Mucosa of descending colon (tissue), 3 donors: ENCODE measurements at regions not wholly inside any gene's neighbourhood (a gene's known extent, or its start where the extent isn't known, plus 50 kb on each side); places are given as distances from the start of the nearest gene placed in this dataset.

Experiments used
- ATAC-seq: fragments of 200-7000 bp; cut with Tn5 transposase; one replicate; pipeline ENCODE4 v1.9.1; 2020; ENCODE audit warnings: mild to moderate bottlenecking, moderate library complexity
- DNase-seq, 3 donors: peaks; one replicate each; pipeline ENCODE4 v3.0.0-alpha.2; 2020
- H3K36me3 ChIP-seq: fragments of 200-600 bp; one replicate; pipeline ENCODE4 v1.8.0; 2021; ENCODE audit warnings: low read depth, mild to moderate bottlenecking
- H3K4me1 ChIP-seq: fragments of 200-600 bp; one replicate; pipeline ENCODE4 v1.8.0; 2021; ENCODE audit warnings: low read depth, mild to moderate bottlenecking
- H3K4me3 ChIP-seq: fragments of 200-600 bp; one replicate; pipeline ENCODE4 v1.8.0; 2021; ENCODE audit warnings: mild to moderate bottlenecking
- H3K9me3 ChIP-seq: fragments of 200-600 bp; one replicate; pipeline ENCODE4 v1.8.0; 2021; ENCODE audit warnings: mild to moderate bottlenecking
- intact Hi-C, 2 donors: fragments of 100-400 bp; cut with DNase I in 1 of 2; cut with micrococcal nuclease in 1 of 2; formaldehyde crosslinking; loops; one replicate each; pipeline versions ENCODE4 v1.11.0 to v1.11.1; 2022; cut with DNase I, micrococcal nuclease
- TF ChIP-seq, protein P1 (sequence below): fragments of 200-600 bp; IDR thresholded peaks from one replicate; pipeline ENCODE4 v1.8.0; 2022; ENCODE audit warnings: antibody characterized with exemption, mild to moderate bottlenecking
- donor health status: DM: no; HTN: no; CAD: no; lungs with moderate emphysema.
- donor health status: DM: no; HTN: no; CAD: no.
- donor health status: DM: no; HTN: yes; CAD: no.

GRCh38 chr6:86730216-86730615, 207.1 kb upstream of the HTR1E start:
- Histone ChIP-seq H3K9me3 (peaks cover 46% of the 10 kb centered on the region), H3K4me3 (no peak overlapping the region), H3K36me3 (no peaks in the 10 kb centered on the region), H3K4me1 (no peaks in the 10 kb centered on the region)
- ATAC-seq: no peak
- DNase-seq: no peak
- intact Hi-C loops: no loop called here
- TF ChIP-seq, protein P1, sequence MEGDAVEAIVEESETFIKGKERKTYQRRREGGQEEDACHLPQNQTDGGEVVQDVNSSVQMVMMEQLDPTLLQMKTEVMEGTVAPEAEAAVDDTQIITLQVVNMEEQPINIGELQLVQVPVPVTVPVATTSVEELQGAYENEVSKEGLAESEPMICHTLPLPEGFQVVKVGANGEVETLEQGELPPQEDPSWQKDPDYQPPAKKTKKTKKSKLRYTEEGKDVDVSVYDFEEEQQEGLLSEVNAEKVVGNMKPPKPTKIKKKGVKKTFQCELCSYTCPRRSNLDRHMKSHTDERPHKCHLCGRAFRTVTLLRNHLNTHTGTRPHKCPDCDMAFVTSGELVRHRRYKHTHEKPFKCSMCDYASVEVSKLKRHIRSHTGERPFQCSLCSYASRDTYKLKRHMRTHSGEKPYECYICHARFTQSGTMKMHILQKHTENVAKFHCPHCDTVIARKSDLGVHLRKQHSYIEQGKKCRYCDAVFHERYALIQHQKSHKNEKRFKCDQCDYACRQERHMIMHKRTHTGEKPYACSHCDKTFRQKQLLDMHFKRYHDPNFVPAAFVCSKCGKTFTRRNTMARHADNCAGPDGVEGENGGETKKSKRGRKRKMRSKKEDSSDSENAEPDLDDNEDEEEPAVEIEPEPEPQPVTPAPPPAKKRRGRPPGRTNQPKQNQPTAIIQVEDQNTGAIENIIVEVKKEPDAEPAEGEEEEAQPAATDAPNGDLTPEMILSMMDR: no peak

DNA sequence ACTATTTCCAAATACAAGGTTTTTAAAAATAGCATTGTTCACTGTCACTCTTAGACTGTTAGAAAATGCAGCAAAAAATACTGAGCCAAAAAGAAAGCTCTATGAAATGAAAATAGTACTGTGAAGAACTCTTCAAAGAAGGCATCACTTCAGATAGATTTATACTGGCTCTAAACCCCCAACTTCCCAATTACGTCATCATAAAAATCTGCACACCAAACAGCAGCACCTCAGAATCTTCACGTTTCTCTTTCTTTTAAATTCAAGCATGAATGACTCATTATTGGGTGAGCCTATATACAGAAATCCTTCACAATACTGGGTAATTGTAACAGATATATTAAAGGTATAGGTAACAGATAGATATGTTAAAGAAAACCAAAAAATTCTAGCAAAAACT, 208.4 kb upstream of the HTR1E start:
- Histone ChIP-seq H3K9me3 (peaks cover 52% of the 10 kb centered on the region), H3K4me1 (no peaks in the 10 kb centered on the region), H3K36me3 (no peaks in the 10 kb centered on the region), H3K4me3 (no peak overlapping the region)
- DNase-seq (no peak), ATAC-seq (no peak)
- intact Hi-C loops: no loop called here
- TF ChIP-seq, protein P1: no peak

- DNase-seq (no peak), ATAC-seq (no peak)
- TF ChIP-seq, protein P1: no peak
- H3K9me3 ChIP-seq: peaks cover 47% of the 10 kb centered on the region
- H3K4me3 ChIP-seq: no peak overlapping the region
- intact Hi-C loops: no loop called here
- no peaks in the 10 kb centered on the region for H3K4me1 ChIP-seq
- H3K36me3 ChIP-seq: no peaks in the 10 kb centered on the region
Measured at GRCh38 chr6:86724695-86725094, 212.6 kb upstream of the HTR1E start.

DNA sequence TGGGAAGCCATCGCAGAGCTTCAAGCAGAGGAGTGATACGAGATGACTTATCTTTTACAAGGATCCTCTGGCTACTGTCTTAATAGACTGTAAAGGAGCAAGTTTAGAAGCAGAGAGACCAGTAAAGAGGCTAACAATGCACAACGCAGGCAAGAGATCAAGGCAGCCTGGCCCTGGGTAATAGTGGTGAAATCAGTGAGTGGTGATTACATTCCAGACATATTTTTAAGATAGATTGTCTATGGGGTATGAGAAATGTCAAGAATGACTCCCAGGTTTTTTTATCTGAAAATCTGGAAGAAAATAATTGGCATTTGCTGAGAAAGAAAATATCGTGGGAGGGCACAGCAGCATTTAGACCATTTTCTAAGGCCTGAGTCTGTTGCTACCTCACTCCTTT, 213.6 kb upstream of the HTR1E start:
- Histone ChIP-seq H3K9me3 (peaks cover 40% of the 10 kb centered on the region), H3K4me3 (no peak overlapping the region), H3K36me3 (no peaks in the 10 kb centered on the region), H3K4me1 (no peaks in the 10 kb centered on the region)
- no peak for DNase-seq
- no peak for ATAC-seq
- TF ChIP-seq, protein P1: no peak
- intact Hi-C loops: no loop called here

GRCh38 chr6:86723151-86723550, 214.2 kb upstream of the HTR1E start:
- Histone ChIP-seq H3K9me3 (peaks cover 40% of the 10 kb centered on the region), H3K4me3 (no peak overlapping the region), H3K4me1 (no peaks in the 10 kb centered on the region), H3K36me3 (no peaks in the 10 kb centered on the region)
- TF ChIP-seq, protein P1: no peak
- DNase-seq: no peak
- no peak for ATAC-seq
- intact Hi-C loops: no loop called here

DNA sequence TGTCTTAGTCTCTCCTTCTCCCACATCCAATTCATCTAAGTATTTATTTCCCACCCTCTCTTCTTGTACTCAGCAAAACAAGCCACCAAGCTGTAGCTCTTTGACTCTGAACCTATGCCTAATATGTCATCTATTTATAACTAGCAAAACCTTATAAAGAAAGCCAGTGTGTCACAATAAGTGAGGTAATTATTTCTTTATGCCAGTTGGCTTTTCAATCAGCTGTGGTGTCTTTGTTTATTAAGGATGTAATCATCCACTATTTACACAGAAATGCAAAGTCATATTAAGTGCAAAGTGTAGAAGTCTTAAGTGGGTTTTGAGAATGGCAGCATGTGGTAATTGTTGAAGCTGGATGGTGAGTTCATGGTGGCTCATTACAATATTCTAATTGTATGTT, 215.2 kb upstream of the HTR1E start:
- ATAC-seq (no peak), DNase-seq (no peak)
- H3K4me1 ChIP-seq: no peaks in the 10 kb centered on the region
- no peak overlapping the region for H3K4me3 ChIP-seq
- H3K36me3 ChIP-seq: no peaks in the 10 kb centered on the region
- TF ChIP-seq, protein P1: no peak
- peaks cover 42% of the 10 kb centered on the region for H3K9me3 ChIP-seq
- intact Hi-C loops: no loop called here
